Body of pancreas (tissue), 4 donors: ENCODE measurements at regions not wholly inside any gene's neighbourhood (a gene's known extent, or its start where the extent isn't known, plus 50 kb on each side); places are given as distances from the start of the nearest gene placed in this dataset.

Experiments used
- CTCF ChIP-seq, 7 experiments: fragments of 450-650 bp in 4 of 7; fragments of 200-600 bp in 3 of 7; sonication (generic) in 3 of 7; IDR thresholded peaks; one replicate each; pipeline ENCODE4 v1.5.1; 2016 to 2019; ENCODE audit warnings: antibody characterized with exemption in 7 of 7
- POLR2A ChIP-seq, 3 donors: fragments of 450-650 bp; IDR thresholded peaks; one replicate each; pipeline ENCODE4 v1.6.1; 2016; ENCODE audit warnings: antibody characterized with exemption in 3 of 3, mild to moderate bottlenecking in 2 of 3

GRCh38 chr1:29452463-29453230 lies 216.3 kb downstream of the PTPRU start:
- TF ChIP-seq CTCF (IDR thresholded peaks at IDR 0.05): no peak
- TF ChIP-seq POLR2A (IDR thresholded peaks at IDR 0.05): no peak
